ENCODE measurements at regions not wholly inside any gene's neighbourhood (a gene's known extent, or its start where the extent isn't known, plus 50 kb on each side); places are given as distances from the start of the nearest gene placed in this dataset.

GRCh38 chr2:76270096-76270710 lies 559.5 kb upstream of the GCFC2 start:
- H3K79me2 ChIP-seq (ENCODE audit: insufficient read depth, low read length), result no peaks in the 10 kb centered on the region
- H3K36me3 ChIP-seq (replicated peaks in 1 of 2; ENCODE audit: control insufficient read depth in 1 of 2, insufficient read depth in 2 of 2, low read length in 2 of 2), result no peaks in the 10 kb centered on the region
- TF ChIP-seq FOSL2 (CRISPR knock-in tag; IDR thresholded peaks at IDR 0.05), result 0 out of 2 replicates have a peak, but pooled peaks have one; percentile 20
- no peak for TF ChIP-seq ZNF510 (CRISPR knock-in tag; IDR thresholded peaks at IDR 0.05; ENCODE audit: low read depth)
- TF ChIP-seq ZNF274 (CRISPR knock-in tag; IDR thresholded peaks at IDR 0.05), result no peak
- TF ChIP-seq CREB1 (IDR thresholded peaks at IDR 0.05), result peak; percentile 27; the same call in 1 of the 2 replicates
- no peak for TF ChIP-seq CREB1 (CRISPR knock-in tag; IDR thresholded peaks at IDR 0.05)
- TF ChIP-seq ATF7 (IDR thresholded peaks at IDR 0.05), result peak; percentile 17; the same call in 1 of the 2 replicates
- no peak for TF ChIP-seq ATF7 (CRISPR knock-in tag; IDR thresholded peaks at IDR 0.05)
- TF ChIP-seq, protein P1, sequence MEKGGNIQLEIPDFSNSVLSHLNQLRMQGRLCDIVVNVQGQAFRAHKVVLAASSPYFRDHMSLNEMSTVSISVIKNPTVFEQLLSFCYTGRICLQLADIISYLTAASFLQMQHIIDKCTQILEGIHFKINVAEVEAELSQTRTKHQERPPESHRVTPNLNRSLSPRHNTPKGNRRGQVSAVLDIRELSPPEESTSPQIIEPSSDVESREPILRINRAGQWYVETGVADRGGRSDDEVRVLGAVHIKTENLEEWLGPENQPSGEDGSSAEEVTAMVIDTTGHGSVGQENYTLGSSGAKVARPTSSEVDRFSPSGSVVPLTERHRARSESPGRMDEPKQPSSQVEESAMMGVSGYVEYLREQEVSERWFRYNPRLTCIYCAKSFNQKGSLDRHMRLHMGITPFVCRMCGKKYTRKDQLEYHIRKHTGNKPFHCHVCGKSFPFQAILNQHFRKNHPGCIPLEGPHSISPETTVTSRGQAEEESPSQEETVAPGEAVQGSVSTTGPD (CRISPR knock-in tag; IDR thresholded peaks at IDR 0.05), result no peak
- TF ChIP-seq ZGPAT (CRISPR knock-in tag; IDR thresholded peaks at IDR 0.05), result no peak
- no peak for TF ChIP-seq ZNF766 (CRISPR knock-in tag; IDR thresholded peaks at IDR 0.05; ENCODE audit: borderline replicate concordance)
- H4K20me1 ChIP-seq (ENCODE audit: insufficient read depth, low read length), result no peaks in the 10 kb centered on the region
- no peak overlapping the region for H3K9ac ChIP-seq (ENCODE audit: insufficient read depth, low read depth, low read length)
- 30% methylated on average over 4 of the region's 4 CpGs for WGBS (ENCODE audit: low lambda C conversion rate)
- no peak for DNase-seq (ENCODE audit: low spot score)
- no TSS peak for BruUV-seq (replicated peaks)
- no peaks in the 10 kb centered on the region for H3K9me3 ChIP-seq (ENCODE audit: low read length)
- no peak overlapping the region for H3K4me2 ChIP-seq (ENCODE audit: low read depth, low read length)
- no peak for ATAC-seq
- POLR2A ChIA-PET, result no interaction called here
- no peak overlapping the region for H3K4me3 ChIP-seq (replicated peaks in 1 of 3; ENCODE audit: insufficient read depth in 1 of 3, low read depth in 2 of 3, low read length in 3 of 3)
- no peak for FAIRE-seq
- in situ Hi-C loops (cut with HindIII; ENCODE audit: extremely low pct_ligation_motif_present, low pct_unique_long_range_greater_than_20kb), result no loop called here
- no peaks in the 10 kb centered on the region for H3K4me1 ChIP-seq (ENCODE audit: insufficient read depth, low read length)
- CTCF ChIA-PET (ENCODE audit: low intra/inter-chr PET ratio, low total read pairs), result no interaction called here
- H3K27me3 ChIP-seq (ENCODE audit: control insufficient read depth in 1 of 2, insufficient read depth in 2 of 2, low read length in 2 of 2), result no peaks in the 10 kb centered on the region
- intact Hi-C loops (cut with micrococcal nuclease; ENCODE audit: unreplicated experiment), result no loop called here
- H3K27ac ChIP-seq (ENCODE audit: extremely low read length, insufficient read depth, low read length), result no peak overlapping the region
- H2AFZ ChIP-seq (ENCODE audit: low read length), result no peak overlapping the region
